Ovary (tissue), 3 donors: ENCODE measurements at regions not wholly inside any gene's neighbourhood (a gene's known extent, or its start where the extent isn't known, plus 50 kb on each side); places are given as distances from the start of the nearest gene placed in this dataset.

Source experiments
- EP300 ChIP-seq: sonication (generic); formaldehyde crosslinking; IDR thresholded peaks from one replicate; pipeline ENCODE4 v1.6.1; 2017; ENCODE audit warnings: antibody characterized with exemption
- TF ChIP-seq, protein P1 (sequence below), 3 donors: fragments of 450-650 bp in 2 of 3; fragments of 200-600 bp in 1 of 3; IDR thresholded peaks; one replicate each; pipeline versions ENCODE4 v1.5.1 to v1.8.0; 2016 to 2022; ENCODE audit warnings: antibody characterized with exemption in 3 of 3, mild to moderate bottlenecking in 1 of 3
- donor health status: DM: no; HTN: no; CAD: no.

DNA sequence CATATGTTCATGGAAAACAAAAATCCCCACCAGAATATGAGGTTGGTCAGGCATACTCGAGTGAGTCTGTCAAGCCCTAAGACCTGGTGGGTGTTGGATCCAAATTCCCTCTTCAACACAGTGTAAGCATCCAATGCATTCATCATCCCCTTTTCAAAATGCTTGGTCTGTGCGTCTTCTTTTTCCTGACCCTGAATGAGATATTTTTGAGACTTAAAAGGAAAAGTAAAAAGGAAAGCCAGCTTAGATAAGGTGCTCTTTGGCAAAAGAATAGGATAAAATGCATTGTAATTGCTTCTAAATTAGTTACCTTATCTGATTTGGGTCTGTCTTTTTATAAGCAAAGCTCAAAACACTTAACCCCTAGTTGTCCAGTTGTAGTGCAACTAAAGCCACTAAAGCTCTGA is 331.5 kb downstream of the PTEN start:
- TF ChIP-seq, protein P1, sequence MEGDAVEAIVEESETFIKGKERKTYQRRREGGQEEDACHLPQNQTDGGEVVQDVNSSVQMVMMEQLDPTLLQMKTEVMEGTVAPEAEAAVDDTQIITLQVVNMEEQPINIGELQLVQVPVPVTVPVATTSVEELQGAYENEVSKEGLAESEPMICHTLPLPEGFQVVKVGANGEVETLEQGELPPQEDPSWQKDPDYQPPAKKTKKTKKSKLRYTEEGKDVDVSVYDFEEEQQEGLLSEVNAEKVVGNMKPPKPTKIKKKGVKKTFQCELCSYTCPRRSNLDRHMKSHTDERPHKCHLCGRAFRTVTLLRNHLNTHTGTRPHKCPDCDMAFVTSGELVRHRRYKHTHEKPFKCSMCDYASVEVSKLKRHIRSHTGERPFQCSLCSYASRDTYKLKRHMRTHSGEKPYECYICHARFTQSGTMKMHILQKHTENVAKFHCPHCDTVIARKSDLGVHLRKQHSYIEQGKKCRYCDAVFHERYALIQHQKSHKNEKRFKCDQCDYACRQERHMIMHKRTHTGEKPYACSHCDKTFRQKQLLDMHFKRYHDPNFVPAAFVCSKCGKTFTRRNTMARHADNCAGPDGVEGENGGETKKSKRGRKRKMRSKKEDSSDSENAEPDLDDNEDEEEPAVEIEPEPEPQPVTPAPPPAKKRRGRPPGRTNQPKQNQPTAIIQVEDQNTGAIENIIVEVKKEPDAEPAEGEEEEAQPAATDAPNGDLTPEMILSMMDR (IDR thresholded peaks at IDR 0.05), result no peak
- no peak for TF ChIP-seq EP300
